NCI-H82 (cell line): ENCODE measurements at regions not wholly inside any gene's neighbourhood (a gene's known extent, or its start where the extent isn't known, plus 50 kb on each side); places are given as distances from the start of the nearest gene placed in this dataset.
A peak's percentile ranks its signal among the peaks of the same experiment; 100 is the strongest.
"Not testable (repeated sequence)": the region's sequence is repeated elsewhere in the genome, so short reads cannot be mapped to it uniquely, and the experiment has no call there.

Experiments
- DNase-seq: peaks from one replicate; lab custom pipeline; 2025; lab: John Stamatoyannopoulos, UW

DNA sequence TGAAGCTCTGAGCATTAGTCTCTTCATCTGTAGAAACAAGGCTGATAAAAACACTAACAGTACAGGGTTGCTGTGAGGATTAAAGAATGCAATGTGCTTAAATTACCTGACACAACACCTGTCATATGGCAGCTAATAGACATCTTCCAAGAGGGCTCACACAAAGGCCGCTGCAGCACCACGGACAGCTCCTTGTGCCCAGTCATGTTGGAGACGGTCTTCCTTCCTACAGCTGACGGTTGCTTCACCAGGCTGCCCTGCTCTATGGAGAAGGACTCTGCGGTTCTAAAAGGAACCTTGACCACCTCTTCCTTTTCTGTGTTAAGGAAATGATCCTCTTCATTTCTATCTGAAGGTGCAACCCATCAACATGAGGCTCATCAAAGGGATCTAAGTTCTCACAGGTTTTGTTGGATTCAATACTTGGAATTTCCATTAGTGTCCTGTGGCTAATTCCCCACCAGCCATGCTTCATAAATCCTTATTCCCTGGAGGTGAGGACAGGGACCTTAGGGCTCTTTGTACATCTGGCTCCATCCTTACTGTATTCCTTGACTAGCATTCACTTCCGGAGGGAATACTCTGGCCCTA lies 138.9 kb upstream of the CES5A start:
- DNase-seq: peak; percentile 78

DNA sequence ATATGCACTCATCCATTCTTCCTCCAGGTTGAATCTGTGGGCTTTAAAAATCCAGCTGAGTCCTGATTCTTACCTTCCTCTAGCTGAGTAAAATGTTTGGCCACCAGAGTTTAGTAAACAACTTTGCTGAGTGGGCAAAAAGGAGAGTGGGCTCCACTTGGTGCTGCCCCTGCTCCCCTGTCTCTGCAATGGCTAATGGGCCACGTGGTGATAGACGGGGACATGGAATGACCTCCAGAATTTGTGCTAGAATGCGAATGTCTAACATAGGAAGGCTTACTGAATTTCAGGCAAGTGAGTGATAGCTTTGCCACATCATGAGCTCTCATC lies 137.3 kb upstream of the CES5A start:
- DNase-seq: no peak

DNA sequence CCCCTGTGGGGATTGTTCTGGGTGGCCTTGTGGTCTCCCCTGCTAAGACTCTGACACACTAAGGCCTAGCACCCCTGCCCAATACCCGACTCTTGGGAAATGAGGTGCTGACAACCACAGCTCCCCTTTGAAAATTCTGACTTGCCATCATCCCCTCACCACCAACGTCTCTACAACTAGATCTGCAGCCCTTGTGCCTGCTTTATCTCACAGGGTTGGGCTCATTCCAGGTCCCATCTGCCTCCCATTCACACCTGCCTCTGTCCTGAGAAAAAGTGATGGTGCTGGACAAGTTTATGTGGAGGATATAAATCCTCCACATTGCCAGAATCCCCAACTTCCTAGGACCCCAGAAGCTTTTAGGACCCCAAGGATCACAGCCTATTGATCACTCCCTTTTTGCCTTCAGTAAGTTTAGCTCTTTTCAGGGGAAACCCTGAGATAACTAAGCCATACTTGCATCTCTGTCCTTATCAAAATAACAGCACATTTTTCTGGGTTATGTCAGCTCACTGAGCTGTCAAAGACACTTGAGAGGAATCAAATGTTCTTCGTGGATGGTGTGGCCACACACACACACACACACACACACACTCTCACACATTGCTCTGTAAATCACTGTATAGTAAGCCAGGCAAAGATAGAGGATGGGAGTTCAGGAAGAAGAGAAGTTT lies 136.8 kb upstream of the CES5A start:
- no peak for DNase-seq

DNA sequence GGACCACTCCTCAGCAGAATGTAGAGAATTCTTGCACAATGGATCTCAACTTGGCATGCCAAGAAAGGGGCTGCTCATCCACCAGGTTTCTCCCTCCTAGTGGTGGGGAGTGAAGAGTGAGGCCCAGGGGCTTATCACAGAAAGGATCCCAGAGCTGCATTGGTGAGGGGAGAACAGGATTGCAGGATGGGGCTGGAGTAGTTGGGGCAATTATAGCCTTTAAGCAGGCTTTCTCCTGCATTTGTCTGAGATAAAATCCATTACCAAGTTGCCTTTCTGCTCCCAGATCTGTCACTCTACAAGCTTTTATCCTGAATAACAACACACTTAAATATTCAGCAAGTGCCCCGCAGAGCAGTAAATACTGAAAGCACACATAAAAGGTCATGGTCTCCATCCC lies 130.8 kb upstream of the CES5A start:
- no peak for DNase-seq

- DNase-seq: no peak
These were observed 124.5 kb upstream of the CES5A start for GRCh38 chr16:55999683-56000082.

- DNase-seq: no peak
These were observed 117.9 kb upstream of the CES5A start for GRCh38 chr16:55993088-55993487.

GRCh38 chr16:55992551-55992950 lies 117.4 kb upstream of the CES5A start:
- no peak for DNase-seq

- peak; percentile 44 for DNase-seq
These were observed 116.7 kb upstream of the CES5A start for GRCh38 chr16:55991843-55992242.

GRCh38 chr16:55989569-55989907 lies 114.4 kb upstream of the CES5A start:
- DNase-seq: no peak

DNA sequence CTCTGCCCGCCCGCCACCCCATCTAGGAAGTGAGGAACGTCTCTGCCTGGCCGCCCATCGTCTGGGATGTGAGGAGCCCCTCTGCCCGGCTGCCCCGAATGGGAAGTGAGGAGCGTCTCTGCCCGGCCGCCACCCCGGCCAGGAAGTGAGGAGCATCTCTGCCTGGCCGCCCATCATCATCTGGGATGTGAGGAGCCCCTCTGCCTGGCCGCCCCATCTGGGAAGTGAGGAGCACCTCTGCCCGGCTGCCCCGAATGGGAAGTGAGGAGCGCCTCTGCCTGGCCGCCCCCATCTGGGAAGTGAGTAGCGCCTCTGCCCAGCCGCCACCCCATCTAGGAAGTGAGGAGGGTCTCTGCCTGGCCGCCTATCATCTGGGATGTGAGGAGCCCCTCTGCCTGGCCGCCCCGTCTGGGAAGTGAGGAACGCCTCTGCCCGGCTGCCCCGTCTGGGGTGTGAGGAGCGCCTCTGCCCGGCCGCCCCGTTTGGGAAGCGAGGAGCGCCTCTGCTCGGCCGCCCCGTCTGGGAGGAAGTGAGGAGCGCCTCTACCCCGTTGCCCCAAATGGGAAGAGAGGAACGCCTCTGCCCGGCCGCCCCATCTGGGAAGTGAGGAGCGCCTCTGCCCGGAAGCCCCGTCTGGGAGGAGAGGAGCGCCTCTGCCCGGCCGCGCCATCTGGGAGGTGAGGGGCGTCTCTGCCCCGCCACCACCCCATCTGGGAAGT lies 113.8 kb upstream of the CES5A start:
- not testable (repeated sequence) for DNase-seq

- DNase-seq: no peak
These were observed 112.8 kb upstream of the CES5A start for GRCh38 chr16:55988013-55988412.

DNA sequence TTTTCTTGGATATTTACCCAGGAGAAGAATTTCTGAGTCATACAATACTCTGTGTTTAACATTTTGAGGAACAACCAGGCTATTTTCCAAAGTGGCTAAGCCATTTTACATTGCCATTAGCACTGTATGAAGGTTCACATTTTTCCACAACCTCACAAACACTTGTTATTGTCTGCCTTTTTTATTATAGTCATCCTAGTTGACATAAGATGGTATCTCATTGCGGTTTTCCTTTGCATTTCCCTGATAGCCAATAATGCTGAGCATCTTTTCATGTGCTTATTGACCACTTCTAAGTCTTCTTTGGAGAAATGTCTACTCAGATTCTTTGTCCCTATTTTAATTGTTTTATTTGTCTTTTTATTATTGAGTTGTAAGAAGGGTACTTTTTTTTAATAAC lies 107.4 kb upstream of the CES5A start:
- no peak for DNase-seq

DNA sequence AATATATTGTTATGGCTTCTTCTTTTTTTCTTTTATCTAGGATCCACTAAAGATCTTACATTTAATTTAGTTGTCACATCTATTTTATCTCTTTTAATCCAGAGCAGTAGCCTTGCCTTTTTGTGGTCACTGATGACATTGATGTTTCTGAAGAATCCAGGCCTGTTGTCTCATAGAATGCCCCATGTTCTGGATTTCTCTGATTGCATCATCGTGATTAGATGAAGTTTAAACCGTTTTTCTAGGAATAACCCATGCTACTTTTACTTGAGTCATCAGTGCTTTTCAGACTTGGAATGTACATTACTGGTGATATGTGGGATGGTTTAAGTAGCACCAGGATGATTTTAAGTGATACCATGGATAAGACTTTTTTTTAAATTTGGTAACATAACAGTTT lies 106.4 kb upstream of the CES5A start:
- DNase-seq: no peak

DNA sequence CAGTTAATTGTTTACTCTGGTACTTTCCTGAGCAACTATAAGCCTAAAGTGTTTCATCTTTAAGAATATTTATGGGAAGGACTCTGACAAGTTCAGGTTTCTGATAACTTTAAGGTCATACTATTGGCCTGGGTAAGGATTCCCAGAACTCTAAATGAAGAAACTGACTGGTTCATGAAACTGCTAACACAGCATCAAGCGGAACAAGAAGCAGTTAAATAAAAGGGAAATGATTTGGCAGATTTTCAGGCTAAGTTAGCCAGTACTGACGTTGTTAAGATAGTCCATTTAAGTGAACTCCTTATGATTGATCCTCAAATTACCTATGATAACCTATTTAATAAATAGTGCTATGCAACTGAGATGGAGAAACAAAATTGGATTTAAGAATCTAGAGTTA lies 101.6 kb upstream of the CES5A start:
- DNase-seq: no peak

DNA sequence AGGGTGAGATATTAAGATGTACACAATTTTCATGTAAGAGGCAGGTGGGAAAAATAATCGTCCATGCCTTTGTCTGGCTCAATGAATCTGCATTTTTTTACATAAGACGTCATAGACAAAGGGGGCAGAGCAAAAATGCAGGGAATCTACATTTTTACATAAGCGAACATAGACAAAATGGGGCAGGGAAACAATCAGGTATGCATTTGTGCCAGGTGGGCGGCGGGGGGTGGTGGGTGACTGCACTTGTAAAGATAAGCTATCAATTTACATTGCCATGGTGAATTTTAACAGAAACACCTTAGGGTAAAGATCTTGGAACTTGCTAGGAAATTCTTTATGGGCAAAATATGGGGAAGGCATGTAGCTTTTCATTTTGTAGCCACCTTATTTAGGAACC lies 96.3 kb upstream of the CES5A start:
- no peak for DNase-seq

DNA sequence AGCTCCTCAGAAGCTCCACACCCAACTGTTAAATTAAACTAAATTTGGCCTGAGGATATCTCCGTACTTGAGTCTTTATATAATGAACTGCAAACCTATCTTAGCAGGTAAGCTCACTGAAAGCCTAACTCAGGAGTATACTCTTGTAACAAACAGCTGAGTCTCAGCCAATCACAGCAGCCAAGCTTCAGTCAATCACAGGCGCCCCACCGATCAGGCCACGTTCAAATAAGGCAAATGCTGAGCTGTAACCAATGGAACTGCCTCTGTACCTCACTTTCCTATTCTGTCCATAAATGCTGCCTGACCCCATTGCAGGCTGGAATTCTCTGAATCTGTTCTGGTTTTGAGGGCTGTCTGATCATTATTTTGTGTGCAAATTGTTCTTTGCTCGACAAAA lies 93.0 kb upstream of the CES5A start:
- no peak for DNase-seq

DNA sequence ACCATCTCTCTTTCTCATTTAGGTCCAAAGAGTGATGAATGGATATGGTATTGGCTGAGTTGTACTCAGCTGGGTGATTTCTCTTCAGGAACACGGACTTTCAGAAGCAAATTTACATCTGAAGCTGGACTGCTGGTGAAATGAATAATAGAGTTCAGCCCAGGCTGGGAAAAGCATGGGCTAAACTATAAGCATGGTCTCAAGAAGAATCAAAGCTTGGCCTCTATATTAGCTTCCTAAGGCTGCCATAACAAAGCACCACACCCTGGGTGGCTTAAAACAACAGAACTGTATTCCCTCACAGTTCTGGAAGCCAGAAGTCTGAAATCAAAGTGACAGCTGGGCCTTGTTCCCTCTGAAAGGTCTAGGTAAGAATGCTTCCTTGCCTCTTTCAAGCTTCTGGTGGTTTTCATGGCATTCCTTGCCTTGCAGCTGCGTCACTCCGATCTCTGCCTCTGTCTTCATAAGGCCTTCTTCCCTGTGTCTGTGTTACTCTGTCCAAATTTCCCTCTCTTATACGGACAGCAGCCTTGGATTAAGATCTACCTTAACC lies 89.8 kb upstream of the CES5A start:
- DNase-seq: no peak

- DNase-seq: peak; percentile 51
These were observed 80.7 kb upstream of the CES5A start for GRCh38 chr16:55955845-55956244.

DNA sequence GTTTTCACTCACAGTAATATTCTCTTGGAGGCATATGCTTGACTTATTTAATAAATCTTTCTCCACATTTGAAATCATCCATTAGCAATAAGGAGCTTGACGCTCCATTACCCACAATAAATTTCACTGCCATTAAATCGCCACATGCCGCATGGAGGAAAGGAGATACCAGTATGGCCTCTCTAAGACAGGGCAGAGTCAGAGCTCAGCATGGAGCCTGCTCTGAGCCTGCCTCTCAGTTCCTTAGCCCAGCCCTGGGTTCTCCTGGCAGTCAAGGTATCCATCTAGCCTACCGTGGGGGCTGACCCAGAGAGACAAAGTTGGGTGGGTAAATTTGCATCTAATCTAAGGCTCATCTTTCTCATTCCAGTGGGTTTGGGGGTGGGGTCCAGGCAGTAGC lies 80.3 kb upstream of the CES5A start:
- no peak for DNase-seq

DNA sequence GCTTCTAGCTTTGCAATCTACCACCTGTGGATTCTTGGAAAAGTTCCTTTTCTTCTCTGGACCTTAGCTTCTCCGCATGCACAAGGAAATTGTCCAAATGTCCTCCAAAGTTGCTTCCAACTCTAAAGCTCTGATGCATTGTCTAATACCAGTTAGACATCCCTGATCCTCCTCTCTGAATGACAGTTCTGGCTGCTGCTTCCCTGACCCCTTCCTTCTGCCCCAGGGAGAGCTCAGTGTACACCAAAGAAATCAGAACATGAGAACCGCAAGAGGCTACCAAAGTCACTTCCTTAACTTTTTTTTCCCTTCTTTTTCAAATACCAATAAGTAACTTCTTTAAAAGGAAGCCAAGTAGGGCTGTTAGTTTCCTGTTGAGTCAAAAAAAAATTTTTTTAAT lies 79.7 kb upstream of the CES5A start:
- DNase-seq: no peak

DNA sequence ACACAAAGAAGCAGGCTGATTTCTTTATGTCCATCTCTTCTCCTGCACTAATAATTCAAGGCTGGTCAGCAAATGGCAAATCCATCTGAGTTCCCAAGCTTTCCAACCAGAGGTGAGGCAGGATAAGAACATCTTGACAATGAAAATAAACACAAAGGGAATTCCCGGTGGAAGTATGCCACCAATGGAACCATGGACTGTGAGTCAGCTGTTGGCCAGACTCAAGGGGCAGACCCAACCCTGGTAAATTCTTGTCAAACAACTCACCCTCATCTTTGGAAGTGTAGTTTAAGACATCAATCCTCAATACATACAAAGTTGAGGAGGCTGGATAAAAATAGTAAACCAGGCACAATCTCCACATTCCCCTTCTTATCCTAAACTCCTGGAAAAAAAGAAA lies 74.3 kb upstream of the CES5A start:
- DNase-seq: no peak

DNA sequence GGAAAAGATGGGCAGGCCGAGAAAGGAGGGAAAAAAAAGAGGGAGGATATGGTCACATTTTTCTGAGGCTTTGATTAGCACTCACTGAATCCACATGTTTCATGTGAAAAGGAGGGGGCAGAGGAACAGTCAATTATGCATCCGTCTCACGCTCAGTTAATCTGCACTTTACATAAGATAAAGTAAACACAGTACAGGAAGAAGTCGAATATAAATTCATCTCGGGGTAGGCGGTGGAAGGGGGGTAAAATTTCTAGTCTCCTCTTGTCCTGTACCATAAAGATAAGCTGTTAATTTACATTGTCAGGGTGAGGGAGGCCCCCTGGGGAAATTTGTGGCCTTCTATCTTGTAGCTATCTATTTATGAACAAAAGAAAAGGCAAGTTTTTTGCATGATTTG lies 73.1 kb upstream of the CES5A start:
- no peak for DNase-seq

- no peak for DNase-seq
These were observed 72.2 kb upstream of the CES5A start for GRCh38 chr16:55947366-55947765.

- peak; percentile 76 for DNase-seq
These were observed 69.2 kb upstream of the CES5A start for GRCh38 chr16:55944377-55944802.
